Osteoblast (primary cell): ENCODE measurements at regions not wholly inside any gene's neighbourhood (a gene's known extent, or its start where the extent isn't known, plus 50 kb on each side); places are given as distances from the start of the nearest gene placed in this dataset.

Experiments used
- DNase-seq: peaks from one replicate; pipeline ENCODE4 v3.0.0; 2011; ENCODE audit warnings: low spot score, mixed read lengths; ENCODE audit not compliant: insufficient read length; ENCODE audit errors: missing footprints
- H2AFZ ChIP-seq: 2 replicates; pipeline ENCODE4 v1.6.0; 2011; ENCODE audit warnings: mild to moderate bottlenecking, low read length
- H3K27ac ChIP-seq: 2 replicates; pipeline ENCODE4 v1.5.1; 2011; ENCODE audit warnings: mild to moderate bottlenecking, low read depth, low read length, moderate library complexity
- H3K27me3 ChIP-seq: 2 replicates; pipeline ENCODE4 v1.6.0; 2012; ENCODE audit warnings: mild to moderate bottlenecking, control low read depth, inconsistent platforms, low read length, moderate library complexity; ENCODE audit not compliant: insufficient read depth
- H3K36me3 ChIP-seq: 2 replicates; pipeline ENCODE4 v1.5.1; 2011; ENCODE audit warnings: mild to moderate bottlenecking, low read length, control low read depth, moderate library complexity; ENCODE audit not compliant: insufficient read depth
- H3K4me1 ChIP-seq: 2 replicates; pipeline ENCODE4 v1.5.1; 2011; ENCODE audit warnings: mild to moderate bottlenecking, low read length, control low read depth, moderate library complexity; ENCODE audit not compliant: insufficient read depth
- H3K4me2 ChIP-seq: 2 replicates; pipeline ENCODE4 v1.6.0; 2011; ENCODE audit warnings: mild to moderate bottlenecking, low read length; ENCODE audit not compliant: insufficient read depth
- H3K4me3 ChIP-seq: fragments of 200-600 bp; sonication (generic); 3 replicates; pipeline ENCODE4 v1.5.1; 2012; ENCODE audit warnings: mild to moderate bottlenecking, low read length, inconsistent platforms; ENCODE audit not compliant: insufficient read depth
- H3K79me2 ChIP-seq: 2 replicates; pipeline ENCODE4 v1.6.0; 2012; ENCODE audit warnings: mild to moderate bottlenecking, low read length, control low read depth, inconsistent platforms; ENCODE audit not compliant: insufficient read depth
- H3K9me3 ChIP-seq: 2 replicates; pipeline ENCODE4 v1.5.1; 2011; ENCODE audit warnings: low read depth, low read length, control low read depth
- H4K20me1 ChIP-seq: 2 replicates; pipeline ENCODE4 v1.6.0; 2012; ENCODE audit warnings: mild to moderate bottlenecking, low read length, control low read depth; ENCODE audit not compliant: insufficient read depth
- CTCF ChIP-seq: IDR thresholded peaks from 2 replicates; pipeline ENCODE4 v1.5.1; 2011; ENCODE audit warnings: mild to moderate bottlenecking, low read depth, low read length, moderate library complexity; ENCODE audit errors: extremely low read depth

DNA sequence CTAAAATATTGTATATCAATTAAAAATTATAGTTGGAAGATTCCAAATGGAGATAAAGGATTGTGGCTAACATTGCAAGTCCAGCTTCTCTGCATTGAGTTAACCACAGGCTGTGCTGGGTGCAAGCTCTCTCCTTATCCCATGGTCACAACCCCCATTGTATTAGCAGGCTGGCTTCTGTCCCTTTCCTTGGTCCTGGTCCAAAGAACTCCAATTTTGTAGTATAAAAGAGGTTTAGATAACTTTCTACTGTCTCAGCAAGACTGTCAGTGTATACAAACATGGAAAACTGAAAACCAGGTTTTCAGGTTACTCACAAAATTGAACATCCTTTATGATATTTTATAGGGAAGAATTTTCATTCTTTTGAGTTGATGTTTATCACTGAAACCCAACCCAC is 76.6 kb upstream of the HS3ST3A1 start:
- Histone ChIP-seq H3K4me1 (no peaks in the 10 kb centered on the region), H2AFZ (no peak overlapping the region), H4K20me1 (no peaks in the 10 kb centered on the region), H3K36me3 (no peaks in the 10 kb centered on the region), H3K4me2 (no peak overlapping the region), H3K79me2 (no peaks in the 10 kb centered on the region), H3K9me3 (no peaks in the 10 kb centered on the region), H3K4me3 (no peak overlapping the region), H3K27me3 (no peaks in the 10 kb centered on the region), H3K27ac (no peak overlapping the region)
- no peak for TF ChIP-seq CTCF
- no peak for DNase-seq

- Histone ChIP-seq H3K4me3 (no peak overlapping the region), H2AFZ (no peak overlapping the region), H3K4me2 (no peak overlapping the region), H3K79me2 (no peaks in the 10 kb centered on the region), H3K9me3 (no peaks in the 10 kb centered on the region), H3K36me3 (no peaks in the 10 kb centered on the region), H3K27me3 (no peaks in the 10 kb centered on the region), H3K27ac (no peak overlapping the region), H4K20me1 (no peaks in the 10 kb centered on the region), H3K4me1 (no peaks in the 10 kb centered on the region)
- no peak for TF ChIP-seq CTCF
- DNase-seq, result no peak
These were observed 77.1 kb upstream of the HS3ST3A1 start for GRCh38 chr17:13678841-13679240.

GRCh38 chr17:13688716-13689115 is 87.0 kb upstream of the HS3ST3A1 start:
- Histone ChIP-seq H3K9me3 (no peaks in the 10 kb centered on the region), H3K27ac (no peak overlapping the region), H3K27me3 (no peaks in the 10 kb centered on the region), H4K20me1 (no peaks in the 10 kb centered on the region), H3K4me3 (no peak overlapping the region), H3K4me1 (no peaks in the 10 kb centered on the region), H3K4me2 (no peak overlapping the region), H3K36me3 (no peaks in the 10 kb centered on the region), H3K79me2 (no peaks in the 10 kb centered on the region), H2AFZ (no peak overlapping the region)
- no peak for TF ChIP-seq CTCF
- DNase-seq, result no peak

DNA sequence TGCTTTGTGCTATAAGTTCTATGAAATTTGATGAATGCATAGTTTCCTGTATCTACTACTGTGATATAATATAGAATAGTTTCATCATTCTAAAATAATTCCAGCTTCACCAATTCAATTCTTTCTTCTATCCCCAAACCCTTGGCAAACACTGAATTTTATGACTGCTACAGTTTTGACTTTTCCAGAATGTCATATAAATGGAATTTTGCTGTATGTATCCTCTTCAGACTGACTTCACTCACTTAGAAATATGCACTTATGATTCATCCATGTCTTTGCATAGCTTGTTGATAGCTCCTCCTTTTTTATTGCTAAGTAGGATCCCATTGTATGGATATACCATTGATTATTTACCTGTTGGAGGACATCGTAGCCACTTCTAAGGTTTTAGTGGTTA is 89.1 kb upstream of the HS3ST3A1 start:
- Histone ChIP-seq H4K20me1 (no peaks in the 10 kb centered on the region), H3K4me2 (no peak overlapping the region), H3K79me2 (no peaks in the 10 kb centered on the region), H3K27me3 (no peaks in the 10 kb centered on the region), H3K4me3 (no peak overlapping the region), H3K36me3 (no peaks in the 10 kb centered on the region), H3K27ac (no peak overlapping the region), H3K9me3 (no peaks in the 10 kb centered on the region), H2AFZ (no peak overlapping the region), H3K4me1 (no peaks in the 10 kb centered on the region)
- no peak for DNase-seq
- TF ChIP-seq CTCF, result no peak
